ENCODE measurements at regions not wholly inside any gene's neighbourhood (a gene's known extent, or its start where the extent isn't known, plus 50 kb on each side); places are given as distances from the start of the nearest gene placed in this dataset.

DNA sequence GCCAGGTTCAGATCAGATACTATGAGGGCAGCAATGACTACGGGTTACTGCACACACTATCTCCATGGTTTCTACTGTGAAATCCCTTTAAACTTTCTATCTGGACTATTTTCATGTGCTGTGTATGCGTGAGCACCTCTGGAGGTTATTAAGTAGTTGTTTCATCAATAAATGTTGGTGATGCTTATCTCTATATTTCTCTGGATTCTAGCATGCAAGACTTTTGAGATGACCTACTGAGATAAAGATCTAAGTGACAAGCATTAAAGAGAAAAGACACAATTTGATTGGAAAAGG is 194.0 kb downstream of the NRIP1 start:
- TF ChIP-seq, protein P1, sequence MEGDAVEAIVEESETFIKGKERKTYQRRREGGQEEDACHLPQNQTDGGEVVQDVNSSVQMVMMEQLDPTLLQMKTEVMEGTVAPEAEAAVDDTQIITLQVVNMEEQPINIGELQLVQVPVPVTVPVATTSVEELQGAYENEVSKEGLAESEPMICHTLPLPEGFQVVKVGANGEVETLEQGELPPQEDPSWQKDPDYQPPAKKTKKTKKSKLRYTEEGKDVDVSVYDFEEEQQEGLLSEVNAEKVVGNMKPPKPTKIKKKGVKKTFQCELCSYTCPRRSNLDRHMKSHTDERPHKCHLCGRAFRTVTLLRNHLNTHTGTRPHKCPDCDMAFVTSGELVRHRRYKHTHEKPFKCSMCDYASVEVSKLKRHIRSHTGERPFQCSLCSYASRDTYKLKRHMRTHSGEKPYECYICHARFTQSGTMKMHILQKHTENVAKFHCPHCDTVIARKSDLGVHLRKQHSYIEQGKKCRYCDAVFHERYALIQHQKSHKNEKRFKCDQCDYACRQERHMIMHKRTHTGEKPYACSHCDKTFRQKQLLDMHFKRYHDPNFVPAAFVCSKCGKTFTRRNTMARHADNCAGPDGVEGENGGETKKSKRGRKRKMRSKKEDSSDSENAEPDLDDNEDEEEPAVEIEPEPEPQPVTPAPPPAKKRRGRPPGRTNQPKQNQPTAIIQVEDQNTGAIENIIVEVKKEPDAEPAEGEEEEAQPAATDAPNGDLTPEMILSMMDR (IDR thresholded peaks at IDR 0.05; ENCODE audit: low read depth, low read length), result no peak
- TF ChIP-seq EZH2phosphoT487 (IDR thresholded peaks at IDR 0.05; ENCODE audit: low read depth), result no peak

Data from OCI-LY3 (cell line).